Fibroblast of mammary gland (primary cell): ENCODE measurements at regions not wholly inside any gene's neighbourhood (a gene's known extent, or its start where the extent isn't known, plus 50 kb on each side); places are given as distances from the start of the nearest gene placed in this dataset.

Source experiments
- DNase-seq: peaks from one replicate; pipeline ENCODE4 v3.0.0-alpha.2; 2010; ENCODE audit warnings: low read depth
- H3K4me3 ChIP-seq: 2 replicates; pipeline ENCODE4 v1.5.1; 2011; ENCODE audit warnings: low read depth, mild to moderate bottlenecking, low read length, moderate library complexity; ENCODE audit not compliant: control insufficient read depth
- CTCF ChIP-seq: conservative IDR thresholded peaks from 2 replicates; pipeline ENCODE4 v1.5.1; 2011; ENCODE audit warnings: low read depth, low read length, inconsistent platforms; ENCODE audit not compliant: control insufficient read depth, insufficient read depth

GRCh38 chr6:3946778-3947177 lies 97.6 kb downstream of the FAM50B start:
- no peak for TF ChIP-seq CTCF
- no peak overlapping the region for H3K4me3 ChIP-seq
- peak; percentile 38 for DNase-seq

GRCh38 chr6:3948866-3949265 lies 99.7 kb downstream of the FAM50B start:
- DNase-seq, result no peak
- no peak for TF ChIP-seq CTCF
- H3K4me3 ChIP-seq, result no peak overlapping the region

- no peak for DNase-seq
- TF ChIP-seq CTCF, result no peak
- H3K4me3 ChIP-seq, result no peak overlapping the region
Measured at GRCh38 chr6:3949521-3949920, 100.3 kb downstream of the FAM50B start.

GRCh38 chr6:3956054-3956453 lies 106.9 kb downstream of the FAM50B start:
- no peak for DNase-seq

GRCh38 chr6:3957321-3957720 lies 108.1 kb downstream of the FAM50B start:
- TF ChIP-seq CTCF, result no peak
- no peak for DNase-seq
- H3K4me3 ChIP-seq, result no peak overlapping the region

More at GRCh38 chr6:3956054-3956453, 106.9 kb downstream of the FAM50B start:
- H3K4me3 ChIP-seq, result no peak overlapping the region
- no peak for TF ChIP-seq CTCF

GRCh38 chr6:3958255-3958654 lies 109.1 kb downstream of the FAM50B start:
- DNase-seq, result no peak
- no peak for TF ChIP-seq CTCF
- H3K4me3 ChIP-seq, result no peak overlapping the region

GRCh38 chr6:3959385-3959784 lies 110.2 kb downstream of the FAM50B start:
- TF ChIP-seq CTCF, result no peak
- H3K4me3 ChIP-seq, result no peak overlapping the region
- no peak for DNase-seq
